ENCODE measurements at regions not wholly inside any gene's neighbourhood (a gene's known extent, or its start where the extent isn't known, plus 50 kb on each side); places are given as distances from the start of the nearest gene placed in this dataset.

GRCh38 chr15:81526029-81526428 is 152.0 kb upstream of the TMC3 start:
- no peak for TF ChIP-seq CTCF (IDR thresholded peaks at IDR 0.05)
- no peak for TF ChIP-seq POLR2A (IDR thresholded peaks at IDR 0.05)
